Neural cell (in vitro differentiated cells): ENCODE measurements at regions not wholly inside any gene's neighbourhood (a gene's known extent, or its start where the extent isn't known, plus 50 kb on each side); places are given as distances from the start of the nearest gene placed in this dataset.

Experiments used
- H2AFZ ChIP-seq: fragments of 200-600, 300-800 bp; sonication (generic), shearing (Covaris generic); 2 replicates; pipeline ENCODE4 v1.6.0; 2014; ENCODE audit warnings: low read depth, mild to moderate bottlenecking, antibody characterized with exemption, low read length, moderate library complexity
- H3F3A ChIP-seq: fragments of 200-600 bp; shearing (Covaris generic); 2 replicates; pipeline ENCODE4 v1.6.1; 2016; ENCODE audit warnings: mild to moderate bottlenecking, moderate library complexity, mixed read lengths, antibody characterized with exemption, low read length; ENCODE audit not compliant: insufficient read depth, poor library complexity, severe bottlenecking
- H3K27ac ChIP-seq: fragments of 200-600, 300-800 bp; sonication (generic), shearing (Covaris generic); 2 replicates; pipeline ENCODE4 v1.5.1; 2014; ENCODE audit warnings: mild to moderate bottlenecking, low read length, moderate library complexity
- H3K27me3 ChIP-seq: fragments of 300-800, 200-600 bp; sonication (generic), shearing (Covaris generic); 2 replicates; pipeline ENCODE4 v1.6.0; 2014; ENCODE audit warnings: mild to moderate bottlenecking, low read depth, low read length, moderate library complexity; ENCODE audit not compliant: insufficient read depth
- H3K36me3 ChIP-seq: fragments of 300-800, 200-600 bp; sonication (generic), shearing (Covaris generic); 2 replicates; pipeline ENCODE4 v1.5.1; 2014; ENCODE audit warnings: mild to moderate bottlenecking, antibody characterized with exemption, low read length, moderate library complexity; ENCODE audit not compliant: insufficient read depth
- H3K4me2 ChIP-seq: fragments of 300-800, 200-600 bp; sonication (generic), shearing (Covaris generic); 2 replicates; pipeline ENCODE4 v1.6.0; 2014; ENCODE audit warnings: mild to moderate bottlenecking, low read length
- H3K4me3 ChIP-seq: fragments of 300-800, 200-600 bp; sonication (generic), shearing (Covaris generic); 2 replicates; pipeline ENCODE4 v1.5.1; 2014; ENCODE audit warnings: mild to moderate bottlenecking, low read length, moderate library complexity
- H3K79me2 ChIP-seq: fragments of 200-600 bp; shearing (Covaris generic); replicated peaks from 2 replicates; pipeline ENCODE4 v1.6.0; 2014; ENCODE audit warnings: mild to moderate bottlenecking, low read length, moderate library complexity; ENCODE audit not compliant: insufficient read depth
- H3K9ac ChIP-seq: fragments of 300-800, 200-600 bp; sonication (generic), shearing (Covaris generic); 2 replicates; pipeline ENCODE4 v1.6.1; 2016; ENCODE audit warnings: mild to moderate bottlenecking, low read length, mixed read lengths
- H3K9me2 ChIP-seq: fragments of 200-600 bp; shearing (Covaris generic); 2 replicates; pipeline ENCODE4 v1.6.1; 2016; ENCODE audit warnings: mild to moderate bottlenecking, low read length, mixed read lengths; ENCODE audit not compliant: insufficient read depth
- H3K9me3 ChIP-seq: fragments of 200-600, 300-800 bp; sonication (generic), shearing (Covaris generic); 2 replicates; pipeline ENCODE4 v1.6.1; 2016; ENCODE audit warnings: mild to moderate bottlenecking, mixed run types, low read length, moderate library complexity, mixed read lengths
- H4K20me1 ChIP-seq: fragments of 200-600 bp; shearing (Covaris generic); 2 replicates; pipeline ENCODE4 v1.6.1; 2016; ENCODE audit warnings: mild to moderate bottlenecking, mixed run types; ENCODE audit not compliant: insufficient read depth
- CTCF ChIP-seq: fragments of 450-650 bp; IDR thresholded peaks from 2 replicates; pipeline ENCODE4 v1.5.1; 2014; ENCODE audit warnings: antibody characterized with exemption, mild to moderate bottlenecking, moderate library complexity; ENCODE audit not compliant: poor library complexity, severe bottlenecking
- EP300 ChIP-seq: fragments of 450-650 bp; conservative IDR thresholded peaks from 2 replicates; pipeline ENCODE4 v1.6.1; 2014; ENCODE audit warnings: antibody characterized with exemption, mild to moderate bottlenecking, moderate library complexity; ENCODE audit not compliant: poor library complexity, severe bottlenecking
- EZH2 ChIP-seq: fragments of 200-600, 300-800 bp; shearing (Covaris generic), sonication (generic); IDR thresholded peaks from 2 replicates; pipeline ENCODE4 v1.6.1; 2014; ENCODE audit warnings: antibody characterized with exemption, low read length, borderline replicate concordance, mild to moderate bottlenecking; ENCODE audit not compliant: insufficient read depth, poor library complexity, severe bottlenecking
- MXI1 ChIP-seq: fragments of 450-650 bp; conservative IDR thresholded peaks from 2 replicates; pipeline ENCODE4 v1.6.1; 2014; ENCODE audit warnings: antibody characterized with exemption, mild to moderate bottlenecking; ENCODE audit not compliant: poor library complexity, severe bottlenecking
- POLR2AphosphoS5 ChIP-seq: IDR thresholded peaks from 2 replicates; pipeline ENCODE4 v1.6.1; 2012
- RAD21 ChIP-seq: fragments of 450-650 bp; conservative IDR thresholded peaks from 2 replicates; pipeline ENCODE4 v1.6.1; 2014; ENCODE audit warnings: antibody characterized with exemption, mild to moderate bottlenecking, moderate library complexity
- REST ChIP-seq: IDR thresholded peaks from 2 replicates; pipeline ENCODE4 v1.6.1; 2012; ENCODE audit warnings: borderline replicate concordance
- SMC3 ChIP-seq: fragments of 450-650 bp; conservative IDR thresholded peaks from 2 replicates; pipeline ENCODE4 v1.6.1; 2014; ENCODE audit warnings: antibody characterized with exemption, mild to moderate bottlenecking, moderate library complexity; ENCODE audit not compliant: poor library complexity
- TAF1 ChIP-seq: IDR thresholded peaks from 2 replicates; pipeline ENCODE4 v1.6.1; 2012; ENCODE audit warnings: low read depth

DNA sequence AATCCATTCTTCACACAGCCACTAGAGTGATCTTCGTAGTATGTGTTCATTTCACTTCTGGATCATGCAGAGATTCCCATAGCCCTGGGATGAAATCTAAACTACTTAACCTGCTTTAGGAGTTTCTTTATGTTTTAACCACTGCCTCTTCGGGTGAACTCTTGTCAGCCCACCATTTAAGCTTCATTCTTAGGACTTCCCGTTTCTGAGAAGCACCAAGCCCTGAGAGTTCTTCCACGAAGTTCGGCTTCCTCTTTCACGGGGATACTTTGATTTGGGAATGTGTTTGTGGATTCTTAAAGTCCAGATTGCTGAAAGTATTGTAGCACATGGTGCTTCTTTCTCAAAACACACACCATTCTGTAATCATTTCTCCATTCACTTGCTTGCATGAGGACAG lies 205.0 kb downstream of the UBE2E3 start:
- Histone ChIP-seq H3K9ac (no peak overlapping the region), H3K36me3 (no peaks in the 10 kb centered on the region), H3K79me2 (no peaks in the 10 kb centered on the region), H4K20me1 (no peaks in the 10 kb centered on the region), H3K4me3 (no peak overlapping the region), H2AFZ (no peak overlapping the region), H3K9me3 (no peaks in the 10 kb centered on the region), H3K27ac (no peak overlapping the region), H3K27me3 (no peaks in the 10 kb centered on the region), H3K4me2 (no peak overlapping the region), H3K9me2 (no peaks in the 10 kb centered on the region), H3F3A (no peaks in the 10 kb centered on the region)
- TF ChIP-seq EP300 (no peak), RAD21 (no peak), TAF1 (no peak), CTCF (no peak), MXI1 (no peak), POLR2AphosphoS5 (no peak), EZH2 (no peak), SMC3 (no peak), REST (no peak)

DNA sequence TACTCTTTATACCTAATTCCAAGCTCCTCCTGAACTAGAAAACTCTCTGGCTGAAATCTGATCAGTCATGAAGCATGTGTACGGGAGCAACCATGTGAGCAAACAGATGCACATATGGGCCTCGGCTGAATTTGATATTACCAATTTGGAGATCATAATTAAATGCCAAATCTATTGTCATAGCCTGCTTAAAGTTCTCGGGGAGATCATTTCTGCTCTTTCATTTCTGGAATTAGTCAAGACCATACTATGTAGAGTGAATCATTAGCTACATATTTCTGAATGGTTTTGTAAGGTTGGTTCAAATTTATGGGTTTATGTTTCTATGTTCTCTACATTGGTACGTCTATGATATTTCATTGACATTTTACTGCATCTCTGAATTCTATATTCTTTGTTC lies 205.5 kb downstream of the UBE2E3 start:
- H3K27me3 ChIP-seq: no peaks in the 10 kb centered on the region
- H3K9me2 ChIP-seq: no peaks in the 10 kb centered on the region
- H3K4me2 ChIP-seq: no peak overlapping the region
- H3K79me2 ChIP-seq: no peaks in the 10 kb centered on the region
- TF ChIP-seq REST (no peak), CTCF (no peak)
- H3K27ac ChIP-seq: no peak overlapping the region
- H2AFZ ChIP-seq: no peak overlapping the region
- no peak overlapping the region for H3K9ac ChIP-seq
- no peaks in the 10 kb centered on the region for H4K20me1 ChIP-seq
- H3K9me3 ChIP-seq: no peaks in the 10 kb centered on the region
- no peaks in the 10 kb centered on the region for H3F3A ChIP-seq
- H3K36me3 ChIP-seq: no peaks in the 10 kb centered on the region
- no peak overlapping the region for H3K4me3 ChIP-seq
